GM23248 (cell line): ENCODE measurements at regions not wholly inside any gene's neighbourhood (a gene's known extent, or its start where the extent isn't known, plus 50 kb on each side); places are given as distances from the start of the nearest gene placed in this dataset.

Source experiments
- EZH2 ChIP-seq: fragments of 200-600 bp; sonication (generic); IDR thresholded peaks from 2 replicates; pipeline ENCODE4 v1.6.1; 2018; ENCODE audit warnings: antibody characterized with exemption, mild to moderate bottlenecking; ENCODE audit not compliant: insufficient read depth, poor library complexity, severe bottlenecking
- EZH2phosphoT487 ChIP-seq: fragments of 200-600 bp; sonication (generic); IDR thresholded peaks from 2 replicates; pipeline ENCODE4 v1.6.1; 2018; ENCODE audit warnings: antibody characterized with exemption, moderate library complexity, mild to moderate bottlenecking, low read depth; ENCODE audit not compliant: insufficient read depth

DNA sequence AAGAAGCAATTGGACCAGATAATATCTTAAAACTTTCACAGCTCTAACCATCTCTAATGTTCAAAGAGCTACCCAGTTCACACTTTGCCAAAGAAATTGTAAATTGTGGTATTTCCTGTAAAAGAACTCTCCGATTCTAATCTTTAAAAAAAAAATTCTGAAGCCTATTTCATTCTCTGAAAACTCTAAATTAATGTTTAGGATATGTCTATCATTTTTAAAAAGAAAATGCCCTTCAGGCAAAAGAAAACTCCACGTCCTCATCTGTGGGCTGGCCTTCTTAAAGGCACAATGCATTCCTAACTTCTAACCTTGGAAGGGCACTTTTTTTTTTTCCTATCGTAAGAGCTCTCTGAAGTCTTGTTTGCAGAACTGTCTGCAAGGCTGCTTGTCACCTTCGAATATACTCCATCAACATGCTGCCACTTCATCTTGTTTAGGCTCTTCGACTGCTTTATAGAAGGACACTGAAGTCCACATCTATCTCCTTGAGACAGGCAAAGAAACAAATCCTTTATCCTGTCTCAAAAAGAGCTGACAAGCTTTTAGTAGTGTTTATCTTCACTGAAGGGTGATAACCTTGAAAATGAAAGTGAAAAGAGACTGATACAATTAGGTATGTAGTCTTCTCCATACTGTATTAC is 124.3 kb upstream of the SLC39A10 start:
- TF ChIP-seq EZH2phosphoT487 (no peak), EZH2 (no peak)
